Retinal pigment epithelial cell (primary cell): ENCODE measurements at regions not wholly inside any gene's neighbourhood (a gene's known extent, or its start where the extent isn't known, plus 50 kb on each side); places are given as distances from the start of the nearest gene placed in this dataset.
"Not testable (repeated sequence)": the region's sequence is repeated elsewhere in the genome, so short reads cannot be mapped to it uniquely, and the experiment has no call there.

ENCODE experiments used
- DNase-seq: peaks from one replicate; pipeline ENCODE4 v3.0.0-alpha.2; 2010; ENCODE audit warnings: low read depth
- H3K4me3 ChIP-seq: 2 replicates; pipeline ENCODE4 v1.5.1; 2011; ENCODE audit warnings: mild to moderate bottlenecking, low read length, control low read depth, moderate library complexity
- TF ChIP-seq, protein P1 (sequence below): conservative IDR thresholded peaks from 2 replicates; pipeline ENCODE4 v1.5.1; 2011; ENCODE audit warnings: low read depth, low read length, control low read depth, inconsistent platforms

DNA sequence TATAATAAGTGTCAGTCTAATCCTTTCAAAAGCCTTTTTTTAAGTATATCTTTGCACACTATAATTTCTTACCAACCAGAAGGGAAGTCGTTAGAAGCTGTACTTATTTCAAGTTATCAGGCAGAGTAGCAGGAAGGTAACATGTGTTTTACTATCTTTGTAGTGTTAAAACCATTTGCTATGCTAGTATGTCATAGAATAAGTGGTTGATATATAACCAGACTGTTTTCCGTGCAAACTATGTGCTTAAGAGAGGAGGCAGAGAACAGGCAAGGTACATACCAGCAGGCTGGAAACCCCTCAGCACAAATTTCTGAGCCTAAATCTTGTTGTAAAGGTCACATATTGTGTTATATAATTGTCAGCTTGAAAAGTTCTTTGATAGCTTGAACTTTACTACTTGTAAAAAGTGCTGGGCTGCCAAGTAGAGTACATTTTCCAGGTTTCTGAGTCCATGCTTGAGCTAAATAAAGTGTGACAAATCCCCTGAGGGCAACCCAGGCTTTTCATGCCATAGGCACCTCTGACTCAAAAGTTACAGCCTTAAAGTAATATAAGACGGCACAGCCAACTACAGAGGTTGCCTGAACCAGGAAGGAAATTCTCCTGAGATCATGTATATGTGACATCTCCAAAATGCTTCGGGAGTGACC lies 1297.4 kb downstream of the PCDH9 start:
- TF ChIP-seq, protein P1, sequence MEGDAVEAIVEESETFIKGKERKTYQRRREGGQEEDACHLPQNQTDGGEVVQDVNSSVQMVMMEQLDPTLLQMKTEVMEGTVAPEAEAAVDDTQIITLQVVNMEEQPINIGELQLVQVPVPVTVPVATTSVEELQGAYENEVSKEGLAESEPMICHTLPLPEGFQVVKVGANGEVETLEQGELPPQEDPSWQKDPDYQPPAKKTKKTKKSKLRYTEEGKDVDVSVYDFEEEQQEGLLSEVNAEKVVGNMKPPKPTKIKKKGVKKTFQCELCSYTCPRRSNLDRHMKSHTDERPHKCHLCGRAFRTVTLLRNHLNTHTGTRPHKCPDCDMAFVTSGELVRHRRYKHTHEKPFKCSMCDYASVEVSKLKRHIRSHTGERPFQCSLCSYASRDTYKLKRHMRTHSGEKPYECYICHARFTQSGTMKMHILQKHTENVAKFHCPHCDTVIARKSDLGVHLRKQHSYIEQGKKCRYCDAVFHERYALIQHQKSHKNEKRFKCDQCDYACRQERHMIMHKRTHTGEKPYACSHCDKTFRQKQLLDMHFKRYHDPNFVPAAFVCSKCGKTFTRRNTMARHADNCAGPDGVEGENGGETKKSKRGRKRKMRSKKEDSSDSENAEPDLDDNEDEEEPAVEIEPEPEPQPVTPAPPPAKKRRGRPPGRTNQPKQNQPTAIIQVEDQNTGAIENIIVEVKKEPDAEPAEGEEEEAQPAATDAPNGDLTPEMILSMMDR = no peak
- peak; percentile 81 for DNase-seq

GRCh38 chr13:65932013-65932412 lies 1298.1 kb downstream of the PCDH9 start:
- no peak for DNase-seq
- TF ChIP-seq, protein P1 = no peak
- H3K4me3 ChIP-seq = no peak overlapping the region

More for the DNA sequence above, 1297.4 kb downstream of the PCDH9 start:
- no peak overlapping the region for H3K4me3 ChIP-seq

GRCh38 chr13:65929436-65929835 lies 1300.7 kb downstream of the PCDH9 start:
- DNase-seq = no peak
- no peak overlapping the region for H3K4me3 ChIP-seq
- TF ChIP-seq, protein P1 = no peak

DNA sequence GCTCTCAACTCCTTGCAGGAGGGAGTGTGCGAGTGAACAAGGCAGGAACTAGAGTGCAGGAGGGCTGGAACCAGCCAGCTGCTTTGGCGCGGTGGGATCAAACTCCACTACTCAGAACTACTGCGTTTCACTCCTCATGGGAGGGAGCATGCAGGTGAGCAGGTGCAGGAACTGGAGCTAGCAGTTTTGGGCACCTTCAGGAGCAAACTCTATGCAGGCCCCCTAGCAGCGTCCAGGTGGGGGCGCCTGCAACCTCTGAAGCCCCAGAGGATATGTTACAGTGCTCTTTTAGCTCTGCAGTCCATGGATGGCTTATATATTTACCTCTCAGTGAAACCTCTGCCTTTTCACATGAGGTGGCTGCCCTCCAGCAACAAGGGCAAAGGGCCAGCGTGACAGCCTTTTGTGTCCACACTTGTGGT lies 1303.4 kb downstream of the PCDH9 start:
- TF ChIP-seq, protein P1 = peak; percentile 49
- no peak for DNase-seq
- no peak overlapping the region for H3K4me3 ChIP-seq

DNA sequence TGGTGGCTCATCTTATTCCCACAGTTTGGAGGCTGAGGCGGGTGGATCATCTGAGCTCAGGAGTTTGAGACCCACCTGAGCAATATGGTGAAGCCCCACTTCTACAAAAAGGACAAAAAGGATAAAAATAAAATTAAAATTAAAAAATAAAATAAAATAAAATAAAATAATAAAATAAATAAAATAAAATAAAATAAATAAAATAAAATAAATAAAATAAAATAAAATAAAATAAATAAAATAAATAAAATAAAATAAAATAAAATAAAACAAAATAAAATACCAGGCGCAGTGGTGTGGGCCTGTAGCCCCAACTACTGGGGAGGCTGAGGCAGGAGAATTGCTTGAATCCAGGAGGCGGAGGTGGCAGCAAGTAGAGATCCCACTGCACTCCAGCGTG lies 1307.3 kb downstream of the PCDH9 start:
- not testable (repeated sequence) for DNase-seq, H3K4me3 ChIP-seq

GRCh38 chr13:65921933-65922332 lies 1308.2 kb downstream of the PCDH9 start:
- TF ChIP-seq, protein P1 = no peak
- no peak overlapping the region for H3K4me3 ChIP-seq
- DNase-seq = no peak

- TF ChIP-seq, protein P1 = no peak
- H3K4me3 ChIP-seq = no peak overlapping the region
- DNase-seq = no peak
These were observed 1312.4 kb downstream of the PCDH9 start for GRCh38 chr13:65917731-65918130.
